ENCODE measurements at regions not wholly inside any gene's neighbourhood (a gene's known extent, or its start where the extent isn't known, plus 50 kb on each side); places are given as distances from the start of the nearest gene placed in this dataset.

- TF ChIP-seq CTCF (IDR thresholded peaks at IDR 0.05) (no peak), POLR2AphosphoS5 (IDR thresholded peaks at IDR 0.05) (no peak), EP300 (IDR thresholded peaks at IDR 0.05) (no peak), POLR2A (IDR thresholded peaks at IDR 0.05) (no peak)
These were observed 482.7 kb upstream of the MPDZ start for GRCh38 chr9:13762209-13762608.
